ENCODE measurements at regions not wholly inside any gene's neighbourhood (a gene's known extent, or its start where the extent isn't known, plus 50 kb on each side); places are given as distances from the start of the nearest gene placed in this dataset.

GRCh38 chr1:222026280-222026679 is 284.4 kb upstream of the DUSP10 start:
- no peak overlapping the region for H3K56ac ChIP-seq (ENCODE audit: insufficient read length, low read depth, low read length)
- no peak overlapping the region for H3K9ac ChIP-seq (ENCODE audit: extremely low read depth, insufficient read length, low read length)
- WGBS (ENCODE audit: extremely low coverage, insufficient read length, low lambda C conversion rate): no CpG with 5 or more reads among the region's 7 CpGs
- no peak overlapping the region for H3T11ph ChIP-seq (ENCODE audit: low read length)
- H4K91ac ChIP-seq (ENCODE audit: insufficient read length, low read depth, low read length): no peak overlapping the region
- H3K23me2 ChIP-seq (ENCODE audit: insufficient read length, low read depth, low read length, poor library complexity, severe bottlenecking): no peaks in the 10 kb centered on the region
- no peaks in the 10 kb centered on the region for H3K4me1 ChIP-seq (ENCODE audit: insufficient read depth, low read length)
- H2AFZ ChIP-seq (ENCODE audit: low read length): no peak overlapping the region
- no peak overlapping the region for H3K27ac Mint-ChIP-seq
- H3K79me1 ChIP-seq (ENCODE audit: insufficient read depth, low read depth, low read length, poor library complexity, severe bottlenecking): no peaks in the 10 kb centered on the region
- no peak overlapping the region for H2BK15ac ChIP-seq (ENCODE audit: low read depth, low read length)
- H3K27ac ChIP-seq (ENCODE audit: insufficient read length, low read depth, low read length): no peak overlapping the region
- H3K79me2 ChIP-seq (ENCODE audit: insufficient read depth, low read length): no peaks in the 10 kb centered on the region
- DNase-seq: no peak
- no peaks in the 10 kb centered on the region for H3K36me3 Mint-ChIP-seq (ENCODE audit: insufficient read depth in 1 of 3, low read depth in 3 of 3)
- H3K14ac ChIP-seq (ENCODE audit: insufficient read depth, low read length): no peak overlapping the region
- H2BK5ac ChIP-seq (ENCODE audit: insufficient read length, low read length): no peak overlapping the region
- no peak overlapping the region for H4K5ac ChIP-seq (ENCODE audit: insufficient read length, low read depth, low read length)
- H4K20me1 ChIP-seq (ENCODE audit: control insufficient read depth, insufficient read depth, insufficient read length): no peaks in the 10 kb centered on the region
- no peak overlapping the region for H3K4ac ChIP-seq (ENCODE audit: low read depth, low read length)
- no peak overlapping the region for H3K4me3 Mint-ChIP-seq
- H3K9me3 Mint-ChIP-seq: no peaks in the 10 kb centered on the region
- TF ChIP-seq CTCF (conservative IDR thresholded peaks at IDR 0.05): no peak
- H2BK120ac ChIP-seq (ENCODE audit: low read depth, low read length, poor library complexity, severe bottlenecking): no peak overlapping the region
- no peak overlapping the region for H2AK5ac ChIP-seq (ENCODE audit: insufficient read length, low read length)
- no peak overlapping the region for H4K8ac ChIP-seq (replicated peaks; ENCODE audit: insufficient read length, low read depth, low read length)
- no peaks in the 10 kb centered on the region for H3K27me3 ChIP-seq (ENCODE audit: insufficient read depth, low read length)
- no peak overlapping the region for H2BK12ac ChIP-seq (ENCODE audit: insufficient read length, low read depth, low read length)
- peaks cover 2 to 12% of the 10 kb centered on the region in 2 experiments; a peak in 2 of 4 replicates for H3K4me1 Mint-ChIP-seq
- no peak overlapping the region for H3K23ac ChIP-seq (ENCODE audit: insufficient read length, low read depth, low read length)
- H2BK20ac ChIP-seq (ENCODE audit: low read depth, low read length, poor library complexity, severe bottlenecking): no peak overlapping the region
- no peak overlapping the region for H3K4me2 ChIP-seq (ENCODE audit: insufficient read depth, insufficient read length, low read length)
- no peaks in the 10 kb centered on the region for H3K9me3 ChIP-seq (ENCODE audit: control insufficient read depth, low read depth, low read length)
- no peak overlapping the region for H3K18ac ChIP-seq (ENCODE audit: insufficient read length, low read depth, low read length)
- no peaks in the 10 kb centered on the region; the same call in 1 of the 2 replicates for H3K27me3 Mint-ChIP-seq (ENCODE audit: low read depth)
